Stimulated activated CD4-positive, alpha-beta T cell treated with anti-CD3 and anti-CD28 coated beads, Interleukin-4, amount 100 ng/mL, for 1 hour (primary cell): ENCODE measurements at regions not wholly inside any gene's neighbourhood (a gene's known extent, or its start where the extent isn't known, plus 50 kb on each side); places are given as distances from the start of the nearest gene placed in this dataset.

Experiments used
- DNase-seq: peaks from one replicate; pipeline ENCODE4 v3.0.0-alpha.2; 2020

DNA sequence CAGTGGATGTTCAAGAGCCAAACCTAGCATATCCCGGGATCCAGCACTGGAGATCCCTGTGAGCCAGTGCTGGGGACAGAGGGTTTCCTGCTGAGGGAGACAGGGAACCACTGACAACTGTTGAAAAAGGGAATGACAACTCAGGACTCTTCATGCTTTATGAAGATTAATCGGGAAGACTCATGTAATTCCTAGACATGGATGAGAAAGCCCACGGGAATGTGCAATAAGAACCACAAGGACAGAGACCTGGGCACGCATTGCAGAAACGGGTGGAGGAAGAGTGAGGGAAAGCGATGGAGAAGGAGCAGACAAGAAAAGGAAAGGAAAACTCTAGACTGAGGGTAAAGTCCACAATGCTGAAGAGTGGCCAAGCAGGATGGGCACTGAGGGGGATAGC lies 296.0 kb downstream of the PCNX1 start:
- DNase-seq = no peak

DNA sequence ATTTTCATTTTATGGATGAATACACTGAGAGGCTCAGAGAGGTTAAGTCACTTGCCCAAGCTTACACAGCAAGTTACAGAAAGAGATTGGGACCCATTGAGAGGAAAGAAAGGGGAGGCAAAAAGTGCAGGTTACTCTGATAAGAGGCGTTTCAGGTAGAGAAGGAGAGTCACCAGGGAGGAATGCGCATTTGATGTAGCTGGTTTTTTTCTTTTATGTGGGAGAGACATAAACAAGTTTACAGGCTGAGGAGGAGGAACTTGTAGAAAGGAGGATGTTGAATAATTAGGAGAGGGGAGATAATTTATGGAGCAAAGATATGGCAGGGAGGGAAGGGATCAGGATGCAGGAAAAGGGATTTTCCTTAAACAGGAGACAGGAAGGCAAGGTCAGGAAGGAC lies 297.0 kb downstream of the PCNX1 start:
- DNase-seq = no peak

DNA sequence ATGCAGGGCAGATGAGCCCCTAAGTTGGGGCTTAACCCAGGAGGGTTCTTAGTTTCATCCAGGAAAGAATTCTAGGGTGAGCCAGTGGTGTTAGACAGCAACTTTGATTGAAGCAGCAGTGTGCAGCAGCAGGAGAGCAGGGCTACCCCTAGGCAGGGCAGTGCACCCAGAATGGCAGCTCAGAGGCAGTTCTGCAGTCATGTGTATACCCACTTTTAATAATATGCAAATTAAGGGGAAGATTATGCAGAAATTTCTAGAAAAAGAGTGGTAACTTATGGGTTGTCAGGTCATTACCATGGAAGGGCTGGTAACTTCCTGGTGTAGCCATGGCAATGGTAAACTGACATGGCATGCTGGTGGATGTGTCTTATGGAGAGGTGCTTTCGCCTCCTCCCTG lies 297.5 kb downstream of the PCNX1 start:
- DNase-seq = no peak

DNA sequence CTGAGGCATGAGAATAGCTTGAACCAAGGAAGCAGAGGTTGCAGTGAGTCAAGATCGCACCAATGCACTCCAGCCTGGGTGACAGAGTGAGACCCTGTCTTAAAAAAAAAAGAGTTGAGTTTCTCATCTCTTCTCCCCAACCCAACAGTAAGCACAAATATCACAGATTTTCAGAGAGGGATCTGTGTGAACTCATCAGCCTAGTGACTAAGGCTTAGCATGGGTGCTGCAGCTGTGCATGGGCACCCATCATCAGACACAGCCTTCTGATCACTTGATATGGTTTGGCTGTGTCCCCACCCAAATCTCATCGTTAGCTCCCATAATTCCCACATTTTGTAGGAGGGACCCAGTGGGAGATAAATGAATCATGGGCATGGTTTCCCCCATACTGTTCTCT lies 298.9 kb downstream of the PCNX1 start:
- no peak for DNase-seq

DNA sequence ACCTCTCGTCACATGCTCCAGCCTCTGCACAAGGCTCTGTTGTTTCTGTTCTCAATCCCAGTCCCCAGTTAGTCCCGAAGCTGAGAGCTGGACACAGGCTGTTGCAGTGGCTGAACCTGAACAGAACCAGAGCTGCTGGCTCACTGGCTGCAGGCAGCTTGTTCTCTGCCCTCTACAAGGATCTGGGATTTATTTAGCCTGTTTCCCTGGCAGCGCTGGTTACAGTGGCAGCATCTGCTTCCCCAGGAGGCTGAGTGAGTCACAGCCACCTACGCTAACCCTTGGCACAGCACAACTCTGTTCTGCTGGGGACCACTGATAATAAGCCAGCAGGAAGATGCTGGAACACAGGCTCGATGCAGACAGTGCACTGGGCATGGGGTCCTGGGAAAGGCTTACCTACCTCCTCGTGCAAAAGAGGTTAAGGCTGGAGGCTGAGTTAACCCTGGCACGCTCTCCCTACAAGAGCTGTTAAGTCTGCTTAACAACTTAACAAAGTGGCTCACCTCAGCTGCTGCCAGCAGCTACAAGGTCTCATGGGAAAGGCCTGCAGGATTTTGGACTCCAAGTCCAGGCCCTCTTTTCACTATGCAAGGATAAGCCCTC lies 299.6 kb downstream of the PCNX1 start:
- DNase-seq = no peak

DNA sequence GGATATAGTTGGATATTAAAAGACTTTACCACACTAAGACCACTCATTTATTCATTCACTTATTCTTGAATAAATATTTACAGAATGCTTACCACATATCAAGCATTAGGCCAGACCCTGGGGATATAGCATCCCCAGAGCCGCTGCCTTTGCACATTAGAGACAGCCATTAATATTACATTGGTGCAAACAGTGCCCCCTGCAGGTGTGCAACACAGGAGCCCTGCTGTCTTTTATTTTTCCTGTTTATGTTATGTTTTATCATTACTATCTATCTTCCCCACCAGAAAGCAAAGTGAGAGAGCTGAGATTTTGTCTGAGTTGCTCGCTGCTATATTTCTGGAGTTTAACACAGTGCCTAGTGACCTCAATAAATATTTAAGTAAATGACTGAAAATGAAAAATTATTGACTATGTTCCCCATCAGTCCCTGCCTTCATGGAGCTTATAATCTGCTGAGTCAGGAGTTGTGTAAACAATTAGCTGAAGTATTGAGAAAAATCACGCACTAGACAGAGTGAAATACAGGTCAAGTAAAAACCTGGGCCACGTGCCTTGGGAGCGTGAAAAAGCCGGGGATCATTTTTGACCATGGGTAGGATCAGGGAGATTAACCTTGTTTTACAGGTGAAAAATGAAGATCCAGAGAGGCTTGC lies 301.6 kb downstream of the PCNX1 start:
- DNase-seq = no peak

DNA sequence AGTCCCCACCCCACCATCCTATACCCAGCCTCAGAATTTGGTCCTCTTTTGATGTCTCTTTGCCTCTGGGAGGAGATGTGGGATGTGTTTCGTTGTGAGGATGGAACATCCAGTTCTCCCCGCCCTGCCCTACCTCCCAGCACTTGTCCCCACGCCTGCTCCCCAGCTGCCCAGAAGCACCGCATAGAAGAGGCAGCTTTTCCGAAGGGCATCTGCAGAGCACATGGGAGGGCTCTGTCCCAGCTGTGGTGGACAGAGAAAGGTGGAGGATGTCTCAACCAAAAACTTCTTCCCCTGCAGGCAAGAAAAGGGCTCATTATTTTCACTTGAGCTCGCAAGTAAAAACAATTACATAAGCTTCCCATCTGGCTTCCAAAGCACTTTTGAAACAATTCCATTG lies 302.6 kb downstream of the PCNX1 start:
- no peak for DNase-seq

DNA sequence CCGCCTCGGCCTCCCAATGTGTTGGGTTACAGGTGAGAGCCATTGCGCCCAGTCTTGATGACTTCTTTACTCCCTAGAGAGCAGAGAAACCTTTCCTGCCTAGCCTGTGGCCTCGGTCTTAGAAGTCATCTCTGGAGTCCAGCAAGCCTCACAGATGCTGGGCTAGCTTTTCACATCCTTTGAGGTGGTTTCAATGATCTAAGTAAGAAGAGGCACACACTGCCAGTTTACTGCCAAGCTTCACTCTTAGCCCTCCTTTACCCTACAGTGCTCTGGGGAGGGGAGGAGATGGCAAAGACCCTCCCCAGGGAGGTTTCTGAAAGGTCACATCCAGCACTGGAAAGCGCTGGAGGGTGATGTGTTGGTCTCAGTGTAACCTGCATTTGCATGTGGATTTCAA lies 304.8 kb downstream of the PCNX1 start:
- DNase-seq = no peak

DNA sequence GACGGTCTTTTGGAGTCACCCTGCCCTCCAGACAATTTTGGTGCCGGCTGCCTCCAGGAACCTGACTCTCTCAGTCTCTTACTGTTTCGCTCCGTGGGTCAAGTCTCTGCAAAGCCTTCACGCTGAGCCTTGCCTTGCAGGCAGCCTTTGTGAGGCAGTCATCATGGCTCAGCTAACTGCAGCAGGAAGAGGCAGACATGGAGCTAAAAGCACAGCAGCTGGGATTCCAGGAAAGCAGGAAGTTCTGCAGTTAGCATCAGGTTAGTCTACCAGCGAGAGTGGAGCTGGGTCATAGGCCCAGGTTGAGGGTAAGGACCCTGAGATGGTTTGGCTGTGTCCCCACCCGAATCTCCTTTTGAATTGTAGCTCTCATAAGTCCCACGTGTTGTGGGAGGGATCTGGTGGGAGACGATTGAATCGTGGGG lies 305.4 kb downstream of the PCNX1 start:
- no peak for DNase-seq

DNA sequence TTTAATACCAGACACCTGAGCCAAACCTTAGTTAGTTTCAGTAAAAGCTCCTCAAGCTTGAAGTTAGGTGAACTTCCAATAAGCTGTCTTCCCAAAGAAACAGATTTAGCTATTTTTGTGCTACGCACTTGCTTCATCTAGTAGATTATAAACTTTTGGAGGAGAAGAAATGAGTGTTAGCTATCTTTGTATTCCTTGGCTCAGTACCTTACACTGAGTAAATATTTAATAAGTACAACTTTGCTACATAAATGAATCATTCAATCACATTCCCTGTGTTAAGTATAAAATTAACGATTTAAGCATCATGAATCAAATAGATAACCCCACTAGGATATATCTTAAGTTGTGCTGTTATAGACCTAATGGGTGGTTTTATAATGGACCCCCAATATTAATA lies 307.0 kb downstream of the PCNX1 start:
- no peak for DNase-seq

DNA sequence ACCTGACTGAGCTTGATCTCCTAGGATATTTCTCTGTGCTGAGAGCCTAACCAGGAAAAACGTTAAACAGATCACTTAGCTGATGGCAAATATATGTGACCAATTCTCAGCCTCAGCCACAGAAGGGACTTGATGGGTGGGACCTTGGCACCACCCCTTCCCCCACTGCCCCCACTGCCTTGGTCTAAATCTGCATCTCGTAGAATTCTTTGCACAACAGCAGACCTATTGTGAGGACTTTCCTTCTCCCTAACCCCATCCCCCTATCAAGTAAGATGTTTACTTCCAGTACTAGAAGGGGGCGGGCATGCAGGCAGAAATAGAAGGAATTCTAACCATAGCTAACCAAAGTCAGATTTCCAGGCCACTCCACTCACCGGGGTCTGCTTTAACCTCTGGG lies 313.2 kb downstream of the PCNX1 start:
- DNase-seq = no peak

DNA sequence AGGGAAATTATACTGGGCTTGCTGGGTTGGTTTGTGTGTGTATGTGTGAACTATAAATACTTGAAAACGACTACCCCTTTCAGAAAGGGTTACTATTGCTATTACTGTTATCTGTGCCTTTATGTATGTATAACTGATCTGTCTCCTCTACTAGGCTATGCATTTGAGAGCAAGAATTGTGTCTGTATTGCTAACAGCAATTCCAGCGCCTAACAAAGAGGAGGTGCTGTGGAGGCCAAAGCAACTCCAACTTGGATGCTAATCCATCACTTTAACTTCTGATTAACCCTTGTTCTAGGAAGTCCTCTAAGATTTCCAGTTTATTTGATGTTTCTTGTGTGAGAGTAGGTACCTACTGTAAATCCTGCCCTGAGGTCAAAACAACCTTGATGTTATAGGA lies 313.9 kb downstream of the PCNX1 start:
- DNase-seq = no peak

DNA sequence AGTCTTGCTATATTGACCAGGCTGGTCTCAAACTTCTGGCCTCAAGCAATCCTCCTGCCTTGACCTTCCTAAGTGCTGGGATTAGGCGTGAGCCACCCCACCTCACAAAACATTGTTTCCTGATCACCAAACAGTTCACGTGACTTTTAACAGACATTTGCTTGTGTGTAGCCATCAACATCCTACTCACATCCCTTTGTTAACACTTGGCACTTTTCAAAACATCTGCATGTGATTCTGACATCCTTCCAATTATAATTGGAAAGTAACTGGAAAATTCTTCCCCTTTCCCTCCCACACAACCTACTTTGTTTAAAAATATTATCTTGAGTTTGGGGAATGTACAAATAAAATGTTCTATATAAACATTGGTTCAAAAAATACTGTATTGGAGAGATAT lies 317.9 kb downstream of the PCNX1 start:
- DNase-seq = no peak

DNA sequence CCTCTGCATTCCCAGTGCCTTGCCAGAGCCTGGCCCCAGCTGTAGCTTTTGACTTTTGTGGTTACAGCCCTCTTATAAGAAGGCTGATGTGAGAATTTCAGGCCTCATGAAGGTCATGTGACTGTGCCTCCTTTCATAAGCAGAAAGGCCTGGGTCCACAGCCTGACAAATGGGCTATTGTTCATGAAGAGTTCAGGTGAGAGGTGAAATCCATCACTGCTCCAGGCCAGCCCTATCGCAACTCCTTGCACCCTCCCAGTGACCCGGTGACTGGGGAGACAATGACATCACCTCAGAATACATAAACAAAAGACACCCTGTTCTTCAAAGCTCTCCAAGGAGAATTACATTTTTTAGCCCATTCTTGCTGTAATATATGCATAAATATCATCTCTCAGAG lies 321.5 kb downstream of the PCNX1 start:
- DNase-seq = no peak

DNA sequence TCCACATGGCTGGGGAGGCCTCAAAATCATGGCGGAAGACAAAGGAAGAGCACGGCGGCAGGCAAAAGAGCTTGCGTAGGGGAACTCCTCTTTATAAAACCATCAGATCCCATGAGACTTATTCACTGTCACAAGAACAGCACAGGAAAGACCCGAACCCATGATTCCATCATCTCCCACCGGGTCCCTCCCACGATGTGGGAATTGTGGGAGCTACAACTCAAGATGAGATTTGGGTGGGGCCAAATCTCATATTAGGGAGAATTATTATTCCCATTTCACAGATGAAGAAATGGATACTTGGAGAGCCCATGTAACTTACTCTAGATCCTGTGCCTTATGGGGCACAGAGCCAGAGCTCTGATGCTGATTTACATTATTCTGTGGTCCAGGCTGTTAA lies 322.6 kb downstream of the PCNX1 start:
- no peak for DNase-seq

DNA sequence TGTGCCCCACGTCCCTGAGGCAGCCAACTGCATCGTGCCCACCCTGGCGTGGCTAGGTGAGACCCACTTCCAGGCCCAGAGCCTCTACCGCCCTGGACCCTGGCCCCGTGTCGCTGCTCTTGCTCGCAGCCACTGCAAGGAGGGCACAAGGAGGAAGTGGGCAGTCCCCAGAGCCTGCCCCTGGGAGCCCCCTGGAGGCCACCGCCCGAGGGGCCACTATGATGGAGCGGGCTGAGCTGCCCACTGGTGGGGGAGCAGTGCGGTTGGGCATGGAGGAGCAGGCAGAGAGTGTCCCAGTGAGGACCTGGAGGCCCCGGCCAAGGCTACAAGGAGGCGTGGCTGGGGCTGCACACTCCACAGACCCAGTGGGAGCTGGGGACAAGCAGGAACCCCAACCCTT lies 323.6 kb downstream of the PCNX1 start:
- DNase-seq = no peak

DNA sequence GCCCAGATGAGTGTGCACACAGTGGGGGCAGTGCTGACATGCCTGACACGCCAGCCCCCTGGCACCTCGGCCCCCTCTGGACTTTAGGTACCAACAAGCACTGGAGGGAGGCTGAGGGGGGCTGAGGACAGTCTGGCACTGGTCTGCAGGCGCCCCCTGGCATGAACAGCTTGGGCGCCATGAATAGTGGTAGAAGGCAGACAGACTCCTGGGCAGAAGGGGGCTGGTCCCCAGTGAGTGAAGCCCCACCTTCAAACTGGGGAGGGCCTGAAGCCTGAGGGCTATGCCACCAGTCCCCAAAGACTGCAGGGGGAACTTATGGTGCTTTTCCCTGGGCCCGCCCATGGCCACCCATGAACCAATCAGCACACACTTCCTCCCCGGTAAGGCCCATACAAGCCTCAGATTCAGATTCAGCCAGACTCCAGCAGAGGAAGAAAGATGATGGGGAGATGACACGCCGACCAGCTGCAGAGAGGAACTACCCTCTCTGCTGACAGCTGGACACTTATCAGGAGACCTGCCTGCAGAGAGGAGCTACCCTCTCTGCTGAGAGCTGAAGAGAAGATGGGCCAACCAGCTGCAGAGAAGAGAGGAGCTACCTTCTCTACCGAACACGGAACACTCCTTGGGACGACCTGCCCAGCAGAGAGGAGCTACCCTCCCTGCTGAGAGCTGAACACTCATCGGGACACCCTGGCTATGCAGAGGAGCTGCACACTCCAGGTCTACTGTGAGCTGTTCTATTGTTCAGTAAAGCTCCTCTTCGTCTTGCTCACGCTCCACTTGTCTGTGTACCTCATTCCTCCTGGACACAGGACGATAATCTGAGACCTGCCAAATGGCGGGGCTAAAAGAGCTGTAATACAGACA lies 324.5 kb downstream of the PCNX1 start:
- no peak for DNase-seq

DNA sequence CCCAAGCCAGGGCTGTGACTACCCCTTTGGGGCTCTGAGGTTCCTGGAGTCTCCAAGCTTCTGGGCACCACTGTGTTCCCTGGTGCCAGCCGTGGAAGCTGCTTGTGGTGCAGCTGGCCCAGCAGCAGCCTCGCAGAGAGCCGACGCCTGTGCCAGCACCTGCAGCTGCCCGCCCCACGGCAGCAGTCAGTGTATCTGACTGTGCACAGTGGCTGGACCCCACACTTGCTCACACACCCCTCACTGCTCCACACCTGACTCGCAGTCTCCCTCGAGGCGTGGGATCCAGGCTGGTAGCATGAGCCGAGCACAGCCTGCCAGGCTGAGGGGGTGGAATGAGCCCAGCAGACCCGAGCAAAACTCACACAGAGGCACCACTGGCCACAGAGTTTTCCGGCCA lies 325.2 kb downstream of the PCNX1 start:
- no peak for DNase-seq

DNA sequence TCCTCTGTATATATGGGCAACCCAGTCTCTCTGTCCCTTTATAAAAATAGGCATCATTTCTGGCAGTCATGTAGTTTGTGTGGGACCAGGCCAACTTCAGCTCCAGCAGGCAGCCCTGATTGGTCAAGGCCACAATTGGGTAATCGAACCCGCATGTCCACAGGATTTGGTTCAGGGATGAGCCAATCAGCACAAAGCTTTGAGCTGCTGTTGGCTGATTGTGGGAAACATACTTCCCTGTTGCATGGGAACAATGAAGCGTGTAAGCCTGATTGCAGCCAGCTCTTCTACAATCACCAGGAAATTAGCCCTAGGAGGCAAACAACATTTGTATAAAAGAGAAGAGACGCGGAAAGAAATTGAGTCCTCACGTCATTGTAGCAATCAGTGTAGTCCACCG lies 328.6 kb downstream of the PCNX1 start:
- no peak for DNase-seq

DNA sequence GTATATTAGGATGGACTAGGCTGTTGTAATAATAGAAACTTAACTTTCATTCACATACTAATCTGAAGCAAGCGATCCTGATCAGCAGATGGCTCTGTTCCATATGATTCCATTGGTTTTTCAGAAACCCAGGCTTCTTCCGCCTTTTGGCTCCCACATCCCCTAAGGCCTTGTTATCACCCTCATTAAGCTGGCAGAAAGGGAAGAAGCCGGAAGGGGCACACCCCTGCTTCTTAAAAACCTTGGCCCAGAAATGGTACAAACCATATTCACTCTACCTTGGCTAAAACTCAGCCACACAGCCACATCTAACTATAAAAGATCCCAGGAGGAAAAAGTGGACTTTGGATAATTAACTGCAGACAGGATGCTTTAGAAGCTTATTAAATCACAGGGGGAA lies 329.2 kb downstream of the PCNX1 start:
- DNase-seq = no peak

DNA sequence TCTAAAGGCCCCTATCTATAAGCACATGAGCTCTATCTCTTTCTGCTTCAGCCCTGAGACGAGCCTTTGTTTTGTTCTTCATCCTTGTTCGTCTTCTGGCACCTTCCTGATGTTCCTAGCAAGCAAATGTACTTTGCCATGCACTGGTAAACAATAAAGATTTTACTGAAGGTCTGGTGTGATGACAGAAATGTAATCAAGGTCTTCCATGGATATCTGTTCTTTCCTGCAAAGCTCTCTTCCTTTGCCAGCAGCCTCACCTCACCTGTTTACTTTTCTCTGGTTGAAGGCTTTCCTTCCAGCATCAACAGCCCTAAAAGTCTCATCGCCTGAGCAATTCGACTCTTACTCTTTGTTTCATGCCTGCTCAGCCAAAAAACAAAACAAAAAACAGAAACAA lies 330.3 kb downstream of the PCNX1 start:
- DNase-seq = no peak

DNA sequence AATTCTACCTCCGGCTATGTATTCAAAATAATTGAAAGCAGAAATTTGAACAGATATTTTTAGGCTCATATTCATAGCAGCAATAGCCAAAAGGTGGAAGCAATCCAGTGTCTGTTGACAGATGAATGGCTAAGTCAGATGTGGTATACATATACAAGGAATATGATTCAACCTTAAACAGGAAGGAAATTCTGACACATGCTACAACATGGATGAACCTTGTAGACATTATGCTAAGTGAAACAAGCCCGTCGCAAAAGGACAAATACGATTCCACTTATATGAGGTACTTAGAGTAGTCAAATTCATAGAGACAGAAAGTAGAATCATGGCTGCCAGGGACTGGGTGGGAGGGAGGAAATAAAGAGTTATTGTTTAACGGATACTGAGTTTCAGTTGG lies 331.6 kb downstream of the PCNX1 start:
- no peak for DNase-seq

DNA sequence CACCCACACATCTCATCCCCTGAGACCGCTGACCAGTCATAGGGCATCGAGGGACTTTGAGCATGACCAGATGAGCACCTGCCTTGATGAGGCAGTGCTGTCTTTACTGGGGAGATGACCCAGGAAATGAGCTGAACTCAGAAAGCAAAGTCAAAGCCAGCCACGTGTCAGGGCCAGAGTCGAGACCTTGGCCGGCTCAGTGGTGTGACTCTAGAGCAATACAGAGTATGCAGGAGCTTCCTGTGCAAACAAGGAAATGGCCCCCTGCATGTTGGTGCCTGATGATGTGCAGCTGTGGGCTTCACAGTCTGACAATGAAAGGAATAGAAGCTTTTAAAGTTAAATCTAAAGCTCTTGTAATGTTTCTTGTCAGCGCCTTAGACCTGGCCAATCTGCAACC lies 332.9 kb downstream of the PCNX1 start:
- DNase-seq = no peak

DNA sequence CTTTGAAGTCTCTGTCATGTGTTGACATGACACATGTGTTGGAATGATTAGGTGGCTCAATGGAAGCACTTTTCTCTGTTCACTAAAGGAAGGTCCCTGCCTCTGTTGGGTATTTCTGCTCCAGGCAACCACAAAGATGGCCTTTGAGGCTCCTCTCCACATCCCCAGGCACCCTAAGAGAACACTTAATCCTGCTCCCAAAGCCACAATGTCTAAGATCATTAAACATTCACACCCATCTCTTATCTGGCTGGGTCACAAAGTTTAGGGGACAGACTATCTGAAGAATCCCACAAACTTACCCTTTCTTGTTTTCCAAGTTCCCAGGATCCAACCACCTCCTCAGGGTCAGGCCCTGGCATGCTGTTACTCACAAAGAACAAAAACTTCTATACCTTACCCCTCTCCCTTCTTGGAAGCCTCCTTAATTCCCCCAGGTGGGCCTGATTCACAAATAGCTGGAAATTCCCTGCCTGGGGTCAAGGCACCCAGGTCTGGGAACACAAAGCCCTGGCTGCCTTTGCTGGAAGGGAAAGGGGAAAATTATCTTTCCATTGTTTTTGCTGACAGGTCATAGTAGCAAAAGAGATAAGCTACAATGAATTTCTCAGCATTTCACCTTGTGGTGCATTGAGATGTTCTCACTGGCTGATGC lies 333.7 kb downstream of the PCNX1 start:
- no peak for DNase-seq
